ENCODE measurements at regions not wholly inside any gene's neighbourhood (a gene's known extent, or its start where the extent isn't known, plus 50 kb on each side); places are given as distances from the start of the nearest gene placed in this dataset.
A peak's percentile ranks its signal among the peaks of the same experiment; 100 is the strongest.
"Not testable (repeated sequence)": the region's sequence is repeated elsewhere in the genome, so short reads cannot be mapped to it uniquely, and the experiment has no call there.

- H3K9me3 ChIP-seq = peaks cover 0 to 10% of the 10 kb centered on the region in 2 donors
- DNase-seq (ENCODE audit: low spot score in 2 of 2) = peak in 1 of 2 donors; percentile 35
- TF ChIP-seq POLR2AphosphoS5 (IDR thresholded peaks at IDR 0.05) (no peak), CTCF (IDR thresholded peaks at IDR 0.05) (no peak), POLR2A (IDR thresholded peaks at IDR 0.05) (no peak)
- no peaks in the 10 kb centered on the region for H3K27me3 ChIP-seq
- no peaks in the 10 kb centered on the region for H3K36me3 ChIP-seq
- no peak overlapping the region for H3K4me3 ChIP-seq
- intact Hi-C loops (cut with DNase I; ENCODE audit: low total_unique reads) = no loop called here
- peaks cover 0 to 15% of the 10 kb centered on the region in 2 donors for H3K4me1 ChIP-seq
- peak overlapping the region in 1 of 2 donors; percentile 11 for H3K27ac ChIP-seq
Observed at GRCh38 chr17:77834170-77835115, 124.1 kb upstream of the TNRC6C start.

- H3K9me3 ChIP-seq = peaks cover 0 to 10% of the 10 kb centered on the region in 2 donors
- intact Hi-C loops (cut with DNase I; ENCODE audit: low total_unique reads) = no loop called here
- DNase-seq (ENCODE audit: low spot score in 2 of 2) = peak in 1 of 2 donors; percentile 68
- peak overlapping the region; percentile 15 to 45 for H3K27ac ChIP-seq
- no peak overlapping the region for H3K4me3 ChIP-seq
- H3K27me3 ChIP-seq = no peaks in the 10 kb centered on the region
- TF ChIP-seq CTCF (IDR thresholded peaks at IDR 0.05) (no peak), POLR2AphosphoS5 (IDR thresholded peaks at IDR 0.05) (peak in 2 of 3 donors; percentile 11 to 52), POLR2A (IDR thresholded peaks at IDR 0.05) (no peak)
- H3K4me1 ChIP-seq = no peaks in the 10 kb centered on the region
- H3K36me3 ChIP-seq = no peaks in the 10 kb centered on the region
Observed at GRCh38 chr17:77836557-77837041, 121.9 kb upstream of the TNRC6C start.

- DNase-seq (ENCODE audit: low spot score in 2 of 2); H3K36me3 ChIP-seq; H3K27me3 ChIP-seq; H3K9me3 ChIP-seq; intact Hi-C loops (cut with DNase I; ENCODE audit: low total_unique reads); H3K4me1 ChIP-seq; H3K4me3 ChIP-seq: not testable (repeated sequence)
- peak overlapping the region in 1 of 2 donors; percentile 45 for H3K27ac ChIP-seq
Observed at GRCh38 chr17:77837072-77837471, 121.4 kb upstream of the TNRC6C start.

- no peak for DNase-seq (ENCODE audit: low spot score in 2 of 2)
- intact Hi-C loops (cut with DNase I; ENCODE audit: low total_unique reads) = no loop called here
- TF ChIP-seq POLR2A (IDR thresholded peaks at IDR 0.05) (no peak), POLR2AphosphoS5 (IDR thresholded peaks at IDR 0.05) (no peak), CTCF (IDR thresholded peaks at IDR 0.05) (no peak)
- no peak overlapping the region for H3K4me3 ChIP-seq
- no peaks in the 10 kb centered on the region for H3K27me3 ChIP-seq
- no peaks in the 10 kb centered on the region for H3K4me1 ChIP-seq
- H3K27ac ChIP-seq = no peak overlapping the region
- no peaks in the 10 kb centered on the region for H3K36me3 ChIP-seq
- H3K9me3 ChIP-seq = peaks cover 0 to 10% of the 10 kb centered on the region in 2 donors
Observed at GRCh38 chr17:77837917-77838316, 120.6 kb upstream of the TNRC6C start.

- peak in 1 of 2 donors; percentile 5 for DNase-seq (ENCODE audit: low spot score in 2 of 2)
- TF ChIP-seq POLR2AphosphoS5 (IDR thresholded peaks at IDR 0.05) = no peak
- no peak overlapping the region for H3K4me3 ChIP-seq
- intact Hi-C loops (cut with DNase I; ENCODE audit: low total_unique reads) = no loop called here
- H3K27ac ChIP-seq = no peak overlapping the region
- H3K4me1 ChIP-seq = no peaks in the 10 kb centered on the region
- no peaks in the 10 kb centered on the region for H3K27me3 ChIP-seq
- H3K36me3 ChIP-seq = no peaks in the 10 kb centered on the region
- peaks cover 0 to 10% of the 10 kb centered on the region in 2 donors for H3K9me3 ChIP-seq
Observed at GRCh38 chr17:77838748-77839697, 119.5 kb upstream of the TNRC6C start.

Data from breast epithelium (tissue), 4 donors.